Type B pancreatic cell (in vitro differentiated cells): ENCODE measurements at regions not wholly inside any gene's neighbourhood (a gene's known extent, or its start where the extent isn't known, plus 50 kb on each side); places are given as distances from the start of the nearest gene placed in this dataset.

ENCODE experiments used
- DNase-seq: peaks from one replicate; pipeline ENCODE4 v3.0.0; 2021; ENCODE audit warnings: mixed read lengths; ENCODE audit not compliant: unreplicated experiment; ENCODE audit errors: extremely low spot score
- H3K27ac Mint-ChIP-seq: 2 replicates; pipeline ENCODE4 v1.8.0; 2021; ENCODE audit warnings: mild to moderate bottlenecking, mixed read lengths
- H3K27me3 Mint-ChIP-seq: 2 replicates; pipeline ENCODE4 v1.8.0; 2021; ENCODE audit warnings: mixed read lengths
- H3K36me3 Mint-ChIP-seq: 2 replicates; pipeline ENCODE4 v1.8.0; 2021; ENCODE audit warnings: mixed read lengths
- H3K4me1 Mint-ChIP-seq: one replicate; pipeline ENCODE4 v1.8.0; 2021; ENCODE audit warnings: mixed read lengths; ENCODE audit not compliant: unreplicated experiment
- H3K4me3 Mint-ChIP-seq: 2 replicates; pipeline ENCODE4 v1.8.0; 2021; ENCODE audit warnings: mild to moderate bottlenecking, mixed read lengths
- H3K9me3 Mint-ChIP-seq: 2 replicates; pipeline ENCODE4 v1.8.0; 2021; ENCODE audit warnings: mixed read lengths
- TF ChIP-seq, protein P1 (sequence below): fragments of 200-600 bp; sonication (generic); conservative IDR thresholded peaks from 2 replicates; pipeline ENCODE4 v1.5.0; 2021; ENCODE audit warnings: antibody characterized with exemption, mild to moderate bottlenecking

DNA sequence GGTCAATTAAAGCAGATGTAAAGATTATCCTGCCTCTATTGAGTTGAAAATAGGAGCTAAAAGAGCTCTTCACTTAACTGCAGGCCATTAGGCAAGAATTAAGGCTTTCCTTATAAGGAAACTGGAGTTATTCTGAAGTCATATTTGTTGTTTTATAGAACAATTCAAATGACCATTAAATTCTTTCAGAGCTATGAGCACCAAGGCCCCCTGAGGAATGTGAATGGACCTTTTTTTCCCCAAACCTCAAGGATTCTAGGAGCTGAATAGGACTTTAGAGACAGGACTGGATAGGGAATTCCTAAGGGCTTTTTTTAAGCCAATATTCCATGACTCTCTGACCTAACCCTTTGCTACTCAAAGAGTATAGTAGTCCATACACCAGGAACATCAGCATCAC is 565.7 kb upstream of the BTBD3 start:
- Mint-ChIP-seq H3K27ac (no peak overlapping the region), H3K27me3 (peaks cover 18% of the 10 kb centered on the region), H3K36me3 (no peaks in the 10 kb centered on the region), H3K4me1 (peaks cover 18% of the 10 kb centered on the region), H3K9me3 (peaks cover 5% of the 10 kb centered on the region), H3K4me3 (no peak overlapping the region)
- DNase-seq: no peak
- TF ChIP-seq, protein P1, sequence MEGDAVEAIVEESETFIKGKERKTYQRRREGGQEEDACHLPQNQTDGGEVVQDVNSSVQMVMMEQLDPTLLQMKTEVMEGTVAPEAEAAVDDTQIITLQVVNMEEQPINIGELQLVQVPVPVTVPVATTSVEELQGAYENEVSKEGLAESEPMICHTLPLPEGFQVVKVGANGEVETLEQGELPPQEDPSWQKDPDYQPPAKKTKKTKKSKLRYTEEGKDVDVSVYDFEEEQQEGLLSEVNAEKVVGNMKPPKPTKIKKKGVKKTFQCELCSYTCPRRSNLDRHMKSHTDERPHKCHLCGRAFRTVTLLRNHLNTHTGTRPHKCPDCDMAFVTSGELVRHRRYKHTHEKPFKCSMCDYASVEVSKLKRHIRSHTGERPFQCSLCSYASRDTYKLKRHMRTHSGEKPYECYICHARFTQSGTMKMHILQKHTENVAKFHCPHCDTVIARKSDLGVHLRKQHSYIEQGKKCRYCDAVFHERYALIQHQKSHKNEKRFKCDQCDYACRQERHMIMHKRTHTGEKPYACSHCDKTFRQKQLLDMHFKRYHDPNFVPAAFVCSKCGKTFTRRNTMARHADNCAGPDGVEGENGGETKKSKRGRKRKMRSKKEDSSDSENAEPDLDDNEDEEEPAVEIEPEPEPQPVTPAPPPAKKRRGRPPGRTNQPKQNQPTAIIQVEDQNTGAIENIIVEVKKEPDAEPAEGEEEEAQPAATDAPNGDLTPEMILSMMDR: no peak

DNA sequence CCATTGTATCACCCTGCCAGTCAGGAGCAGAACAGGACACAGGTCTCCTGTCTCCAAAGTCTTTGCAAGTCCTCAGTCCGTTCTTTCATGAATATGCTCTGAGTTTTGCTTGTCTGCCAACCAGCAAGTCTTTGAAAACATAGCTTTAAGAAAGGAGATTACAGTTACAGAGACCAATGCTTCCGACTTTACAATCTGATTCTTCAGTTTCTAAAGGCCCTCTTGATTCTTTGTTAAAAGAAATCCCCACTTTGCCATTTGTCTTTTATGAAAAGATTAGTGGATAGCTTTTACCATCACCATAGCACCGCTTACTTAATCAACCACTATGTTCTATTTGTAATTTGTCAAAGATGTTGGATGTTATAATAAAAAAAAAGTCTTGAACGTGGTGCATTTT is 562.8 kb upstream of the BTBD3 start:
- peaks cover 18% of the 10 kb centered on the region for H3K27me3 Mint-ChIP-seq
- TF ChIP-seq, protein P1: no peak
- peaks cover 18% of the 10 kb centered on the region for H3K4me1 Mint-ChIP-seq
- H3K36me3 Mint-ChIP-seq: no peaks in the 10 kb centered on the region
- H3K4me3 Mint-ChIP-seq: no peak overlapping the region
- no peaks in the 10 kb centered on the region for H3K9me3 Mint-ChIP-seq
- no peak for DNase-seq
- no peak overlapping the region for H3K27ac Mint-ChIP-seq

DNA sequence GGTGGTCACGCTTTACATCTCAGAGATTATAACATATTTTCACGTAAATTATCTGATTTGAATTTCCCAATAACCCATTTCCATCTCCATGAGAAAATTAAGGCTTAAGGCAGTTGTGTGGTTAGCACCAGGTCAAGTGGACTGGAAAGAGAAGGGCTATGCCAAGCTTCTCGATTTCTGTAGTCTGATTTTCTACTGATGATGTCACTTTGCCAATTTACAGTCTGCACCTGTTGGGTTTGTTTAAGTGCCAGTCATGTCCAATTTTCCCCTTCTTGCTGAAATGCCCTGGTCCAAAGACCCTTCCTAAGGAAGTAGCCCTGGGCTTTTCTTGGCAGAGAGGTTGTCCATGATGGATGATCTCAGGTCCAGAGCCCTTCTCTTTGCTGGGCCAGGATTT is 562.3 kb upstream of the BTBD3 start:
- TF ChIP-seq, protein P1: no peak
- Mint-ChIP-seq H3K36me3 (no peaks in the 10 kb centered on the region), H3K9me3 (no peaks in the 10 kb centered on the region), H3K4me3 (no peak overlapping the region), H3K27me3 (peaks cover 18% of the 10 kb centered on the region), H3K4me1 (peaks cover 18% of the 10 kb centered on the region), H3K27ac (no peak overlapping the region)
- DNase-seq: no peak

DNA sequence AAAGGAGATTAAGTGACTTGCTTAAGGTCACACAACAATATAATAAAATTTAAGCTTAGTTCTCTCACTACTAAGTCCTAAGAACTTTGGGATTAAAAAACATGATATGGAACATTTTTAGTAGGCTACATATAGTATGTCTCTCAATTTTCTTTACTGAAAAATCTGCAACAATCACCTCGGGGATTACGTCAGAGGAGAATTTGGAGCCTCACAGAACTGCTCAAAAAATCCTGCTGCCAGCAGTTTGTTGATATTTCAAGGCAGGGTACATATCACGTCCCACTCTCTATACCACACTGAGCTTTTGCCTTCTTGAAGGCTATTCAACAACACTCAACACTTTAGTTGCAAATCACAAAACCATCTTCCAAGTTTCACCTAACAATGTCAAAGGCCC is 561.6 kb upstream of the BTBD3 start:
- no peak for DNase-seq
- Mint-ChIP-seq H3K4me1 (peaks cover 13% of the 10 kb centered on the region), H3K36me3 (no peaks in the 10 kb centered on the region), H3K9me3 (peaks cover 6% of the 10 kb centered on the region), H3K27ac (no peak overlapping the region), H3K4me3 (no peak overlapping the region), H3K27me3 (peaks cover 21% of the 10 kb centered on the region)
- TF ChIP-seq, protein P1: no peak

DNA sequence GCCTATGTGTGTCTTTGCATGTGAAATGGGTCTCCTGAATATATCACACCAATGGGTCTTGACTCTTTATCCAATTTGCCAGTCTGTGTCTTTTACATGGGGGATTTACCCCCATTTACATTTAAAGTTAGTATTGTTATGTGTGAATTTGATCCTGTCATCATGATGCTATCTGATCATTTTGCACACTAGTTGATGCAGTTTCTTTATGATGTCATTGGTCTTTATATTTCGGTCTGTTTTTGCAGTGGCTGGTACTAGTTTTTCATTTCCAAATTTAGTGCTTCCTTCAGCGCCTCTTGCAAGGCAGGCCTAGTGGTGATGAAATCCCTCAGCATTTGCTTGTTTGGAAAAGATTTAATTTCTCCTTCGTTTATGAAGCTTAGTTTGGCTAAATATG is 555.2 kb upstream of the BTBD3 start:
- TF ChIP-seq, protein P1: no peak
- Mint-ChIP-seq H3K27me3 (peaks cover 20% of the 10 kb centered on the region), H3K9me3 (peaks cover 16% of the 10 kb centered on the region), H3K4me3 (no peak overlapping the region), H3K4me1 (no peaks in the 10 kb centered on the region), H3K36me3 (peaks cover 7% of the 10 kb centered on the region), H3K27ac (no peak overlapping the region)
- no peak for DNase-seq

DNA sequence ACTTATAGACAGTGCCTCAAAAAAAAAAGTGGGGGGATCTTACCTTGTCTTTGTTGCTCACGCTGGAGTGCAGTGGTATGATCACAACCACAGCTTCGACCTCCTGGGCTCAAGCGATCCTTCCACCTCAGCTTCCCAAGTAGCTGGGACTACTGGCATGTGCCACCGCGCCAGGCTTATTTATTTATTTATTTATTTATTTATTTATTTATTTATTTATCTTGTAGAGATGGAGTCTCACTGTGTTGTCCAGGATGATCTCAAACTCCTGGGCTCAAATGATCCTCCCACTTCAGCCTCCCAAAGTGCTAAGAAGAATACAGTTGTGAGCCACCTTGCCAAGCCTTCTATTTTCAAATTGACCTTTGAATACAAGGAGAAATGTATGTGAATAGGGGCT is 553.0 kb upstream of the BTBD3 start:
- Mint-ChIP-seq H3K27me3 (peaks cover 18% of the 10 kb centered on the region), H3K36me3 (peaks cover 7% of the 10 kb centered on the region), H3K27ac (no peak overlapping the region), H3K4me1 (no peaks in the 10 kb centered on the region), H3K4me3 (no peak overlapping the region), H3K9me3 (peaks cover 16% of the 10 kb centered on the region)
- no peak for DNase-seq
- TF ChIP-seq, protein P1: no peak
